ENCODE measurements at regions not wholly inside any gene's neighbourhood (a gene's known extent, or its start where the extent isn't known, plus 50 kb on each side); places are given as distances from the start of the nearest gene placed in this dataset.
A peak's percentile ranks its signal among the peaks of the same experiment; 100 is the strongest.
"Not testable (repeated sequence)": the region's sequence is repeated elsewhere in the genome, so short reads cannot be mapped to it uniquely, and the experiment has no call there.

GRCh38 chr1:54474310-54475251 lies 68.4 kb upstream of the SSBP3 start:
- no peak for DNase-seq (ENCODE audit: low spot score)

GRCh38 chr1:54471588-54471987 lies 65.4 kb upstream of the SSBP3 start:
- DNase-seq (ENCODE audit: low spot score): no peak

- not testable (repeated sequence) for DNase-seq (ENCODE audit: low spot score)
Measured at GRCh38 chr1:54469444-54469843, 63.2 kb upstream of the SSBP3 start.

GRCh38 chr1:54468288-54469084 lies 62.3 kb upstream of the SSBP3 start:
- DNase-seq (ENCODE audit: low spot score): peak; percentile 51

GRCh38 chr1:54465351-54465811 lies 59.2 kb upstream of the SSBP3 start:
- no peak for DNase-seq (ENCODE audit: low spot score)

- DNase-seq (ENCODE audit: low spot score): no peak
Measured at GRCh38 chr1:54464477-54465146, 58.4 kb upstream of the SSBP3 start.

- no peak for DNase-seq (ENCODE audit: low spot score)
Measured at GRCh38 chr1:54464031-54464476, 57.9 kb upstream of the SSBP3 start.

- no peak for DNase-seq (ENCODE audit: low spot score)
Measured at GRCh38 chr1:54463259-54464030, 57.3 kb upstream of the SSBP3 start.

- DNase-seq (ENCODE audit: low spot score): no peak
Measured at GRCh38 chr1:54462597-54463258, 56.5 kb upstream of the SSBP3 start.

- DNase-seq (ENCODE audit: low spot score): no peak
Measured at GRCh38 chr1:54461731-54462596, 55.8 kb upstream of the SSBP3 start.

GRCh38 chr1:54460861-54461387 lies 54.7 kb upstream of the SSBP3 start:
- no peak for DNase-seq (ENCODE audit: low spot score)

GRCh38 chr1:54460351-54460750 lies 54.2 kb upstream of the SSBP3 start:
- DNase-seq (ENCODE audit: low spot score): no peak

GRCh38 chr1:54459726-54460191 lies 53.6 kb upstream of the SSBP3 start:
- no peak for DNase-seq (ENCODE audit: low spot score)

- DNase-seq (ENCODE audit: low spot score): no peak
Measured at GRCh38 chr1:54459140-54459539, 52.9 kb upstream of the SSBP3 start.

GRCh38 chr1:54456921-54457529 lies 50.8 kb upstream of the SSBP3 start:
- no peak for DNase-seq (ENCODE audit: low spot score)

GRCh38 chr1:54456361-54456760 lies 50.2 kb upstream of the SSBP3 start:
- DNase-seq (ENCODE audit: low spot score): no peak

Measured in HT-29 (cell line).